AG04450 (cell line): ENCODE measurements at regions not wholly inside any gene's neighbourhood (a gene's known extent, or its start where the extent isn't known, plus 50 kb on each side); places are given as distances from the start of the nearest gene placed in this dataset.

ENCODE experiments used
- CTCF ChIA-PET: fragments of 300-600, 350-600 bp; formaldehyde crosslinking; extraction: SDS; loops from one replicate; lab custom pipeline; 2022; ENCODE audit warnings: antibody characterized with exemption, inconsistent platforms; lab: Charles Lee
- POLR2A ChIA-PET: fragments of 350-600 bp; formaldehyde crosslinking; extraction: SDS; loops from one replicate; lab custom pipeline; 2021; ENCODE audit warnings: antibody characterized with exemption, inconsistent platforms; lab: Yijun Ruan, JAX
- DNase-seq: peaks from one replicate; pipeline ENCODE4 v3.0.0-alpha.2; 2011; ENCODE audit warnings: low read depth, low spot score
- H3K27ac ChIP-seq: one replicate; pipeline ENCODE4 v1.5.1; 2012; ENCODE audit warnings: low read depth, low read length, control low read depth
- H3K27me3 ChIP-seq: one replicate; pipeline ENCODE4 v1.6.0; 2012; ENCODE audit warnings: low read length; ENCODE audit not compliant: control insufficient read depth, insufficient read depth
- H3K4me3 ChIP-seq: 2 replicates; pipeline ENCODE4 v1.5.1; 2011; ENCODE audit warnings: mild to moderate bottlenecking, low read depth, low read length, control low read depth
- H3K9me3 ChIP-seq: 2 replicates; pipeline ENCODE4 v1.5.1; 2012; ENCODE audit warnings: low read length; ENCODE audit not compliant: control insufficient read depth, insufficient read depth
- CTCF ChIP-seq: IDR thresholded peaks from 2 replicates; pipeline ENCODE4 v1.5.1; 2011; ENCODE audit warnings: low read depth, low read length, control low read depth, inconsistent platforms

GRCh38 chr15:58276924-58277323, 138.7 kb downstream of the AQP9 start:
- no peak for TF ChIP-seq CTCF

GRCh38 chr15:58277333-58277732, 139.2 kb downstream of the AQP9 start:
- no peaks in the 10 kb centered on the region for H3K9me3 ChIP-seq
- POLR2A ChIA-PET: no interaction called here
- no peaks in the 10 kb centered on the region for H3K27me3 ChIP-seq
- H3K4me3 ChIP-seq: no peak overlapping the region
- no peak for DNase-seq
- no peak overlapping the region for H3K27ac ChIP-seq
- TF ChIP-seq CTCF: no peak
- CTCF ChIA-PET: no interaction called here

More at GRCh38 chr15:58276924-58277323, 138.7 kb downstream of the AQP9 start:
- H3K9me3 ChIP-seq: peaks cover 2% of the 10 kb centered on the region; the same call in 1 of the 2 replicates
- ChIA-PET POLR2A (no interaction called here), CTCF (no interaction called here)
- DNase-seq: no peak
- H3K27me3 ChIP-seq: no peaks in the 10 kb centered on the region
- no peak overlapping the region for H3K4me3 ChIP-seq
- H3K27ac ChIP-seq: no peak overlapping the region

GRCh38 chr15:58279106-58279505, 140.9 kb downstream of the AQP9 start:
- ChIA-PET CTCF (interaction anchor here (1.6 kb wide), 1 partner anchor 9 kb away, joined by 7 read pairs; no protein-coding TSS in a partner anchor), POLR2A (no interaction called here)
- H3K27me3 ChIP-seq: no peaks in the 10 kb centered on the region
- no peak overlapping the region for H3K4me3 ChIP-seq
- DNase-seq: no peak
- no peak for TF ChIP-seq CTCF
- H3K9me3 ChIP-seq: no peaks in the 10 kb centered on the region
- H3K27ac ChIP-seq: no peak overlapping the region

- ChIA-PET POLR2A (no interaction called here), CTCF (interaction anchor here (1.6 kb wide), 1 partner anchor 9 kb away, joined by 7 read pairs; no protein-coding TSS in a partner anchor)
- Histone ChIP-seq H3K27ac (no peak overlapping the region), H3K4me3 (no peak overlapping the region), H3K9me3 (no peaks in the 10 kb centered on the region), H3K27me3 (no peaks in the 10 kb centered on the region)
- no peak for TF ChIP-seq CTCF
- no peak for DNase-seq
These were observed 141.5 kb downstream of the AQP9 start for GRCh38 chr15:58279654-58280053.

GRCh38 chr15:58282060-58282708, 144.0 kb downstream of the AQP9 start:
- no peak for DNase-seq
- Histone ChIP-seq H3K27me3 (no peaks in the 10 kb centered on the region), H3K4me3 (no peak overlapping the region), H3K9me3 (no peaks in the 10 kb centered on the region), H3K27ac (no peak overlapping the region)
- ChIA-PET CTCF (no interaction called here), POLR2A (no interaction called here)
- no peak for TF ChIP-seq CTCF
